Spinal cord (tissue), 9 donors: ENCODE measurements at regions not wholly inside any gene's neighbourhood (a gene's known extent, or its start where the extent isn't known, plus 50 kb on each side); places are given as distances from the start of the nearest gene placed in this dataset.
A peak's percentile ranks its signal among the peaks of the same experiment; 100 is the strongest.

Source experiments
- DNase-seq, 6 donors: peaks; one replicate each; pipeline versions ENCODE4 v3.0.0 to v3.0.0-alpha.2; 2013 to 2015; ENCODE audit warnings: low spot score in 6 of 6, low read depth in 4 of 6
- H3K27ac ChIP-seq: one replicate; pipeline ENCODE4 v1.5.1; 2013; ENCODE audit warnings: low read depth, low read length, control low read depth
- H3K27me3 ChIP-seq: one replicate; pipeline ENCODE4 v1.6.1; 2013; ENCODE audit warnings: low read length; ENCODE audit not compliant: control insufficient read depth, insufficient read depth
- H3K36me3 ChIP-seq: one replicate; pipeline ENCODE4 v1.6.1; 2013; ENCODE audit warnings: low read length; ENCODE audit not compliant: control insufficient read depth, insufficient read depth
- H3K4me1 ChIP-seq: one replicate; pipeline ENCODE4 v1.6.1; 2013; ENCODE audit warnings: low read length; ENCODE audit not compliant: control insufficient read depth, insufficient read depth
- H3K4me3 ChIP-seq: one replicate; pipeline ENCODE4 v1.5.1; 2013; ENCODE audit warnings: low read depth, low read length, control low read depth
- H3K9me3 ChIP-seq: one replicate; pipeline ENCODE4 v1.6.1; 2013; ENCODE audit warnings: low read length; ENCODE audit not compliant: control insufficient read depth, insufficient read depth
- WGBS: methylation state at CpG from one replicate; pipeline ENCODE4 v1.1.5; 2013; ENCODE audit warnings: missing lambda C conversion rate; ENCODE audit not compliant: insufficient coverage; 5-methylcytosine and 5-hydroxymethylcytosine counted together
- donor health status: healthy.

DNA sequence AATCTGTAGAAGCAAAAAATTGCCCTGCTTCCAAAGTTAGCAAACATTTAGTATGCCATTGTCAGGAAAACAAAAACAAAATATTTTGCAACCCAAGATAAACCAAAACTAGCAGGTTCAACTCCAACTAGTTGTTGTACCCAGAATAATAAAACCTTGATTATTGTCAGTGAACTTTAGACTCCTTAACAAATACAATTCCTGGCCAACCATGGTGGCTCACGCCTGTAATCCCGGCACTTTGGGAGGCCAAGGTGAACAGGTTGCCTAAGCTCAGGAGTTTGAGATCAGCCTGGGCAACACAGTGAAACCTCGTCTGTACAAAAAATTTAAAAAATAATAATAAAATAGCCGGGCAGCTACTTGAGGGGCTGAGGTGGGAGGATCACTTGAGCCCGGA, 53.6 kb upstream of the EPCAM start:
- Histone ChIP-seq H3K36me3 (no peaks in the 10 kb centered on the region), H3K27ac (no peak overlapping the region), H3K27me3 (no peaks in the 10 kb centered on the region), H3K9me3 (no peaks in the 10 kb centered on the region), H3K4me1 (peaks cover 15% of the 10 kb centered on the region), H3K4me3 (no peak overlapping the region)
- no CpG with 5 or more reads among the region's 5 CpGs for WGBS
- DNase-seq = no peak

DNA sequence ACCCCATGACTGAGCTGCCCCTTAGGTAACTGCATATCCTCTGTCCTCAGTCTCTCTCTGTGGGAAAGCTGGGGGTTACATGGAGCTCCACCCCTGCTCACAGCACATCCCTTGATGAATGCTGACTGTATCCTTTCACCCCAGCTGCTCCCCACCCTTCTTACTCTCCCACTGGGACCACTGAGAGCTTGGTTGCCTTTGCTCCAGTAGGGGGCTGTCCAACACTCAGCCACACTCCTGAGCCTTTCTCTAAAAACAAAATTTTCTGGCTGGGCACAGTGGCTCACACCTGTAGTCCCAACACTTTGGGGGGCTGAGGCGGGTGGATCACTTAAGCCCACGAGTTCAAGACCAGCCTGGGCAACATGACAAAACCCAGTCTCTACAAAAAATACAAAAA, 55.4 kb upstream of the EPCAM start:
- Histone ChIP-seq H3K36me3 (no peaks in the 10 kb centered on the region), H3K9me3 (no peaks in the 10 kb centered on the region), H3K4me1 (peaks cover 21% of the 10 kb centered on the region), H3K27ac (no peak overlapping the region), H3K27me3 (no peaks in the 10 kb centered on the region), H3K4me3 (no peak overlapping the region)
- no peak for DNase-seq
- no CpG with 5 or more reads among the region's 2 CpGs for WGBS

DNA sequence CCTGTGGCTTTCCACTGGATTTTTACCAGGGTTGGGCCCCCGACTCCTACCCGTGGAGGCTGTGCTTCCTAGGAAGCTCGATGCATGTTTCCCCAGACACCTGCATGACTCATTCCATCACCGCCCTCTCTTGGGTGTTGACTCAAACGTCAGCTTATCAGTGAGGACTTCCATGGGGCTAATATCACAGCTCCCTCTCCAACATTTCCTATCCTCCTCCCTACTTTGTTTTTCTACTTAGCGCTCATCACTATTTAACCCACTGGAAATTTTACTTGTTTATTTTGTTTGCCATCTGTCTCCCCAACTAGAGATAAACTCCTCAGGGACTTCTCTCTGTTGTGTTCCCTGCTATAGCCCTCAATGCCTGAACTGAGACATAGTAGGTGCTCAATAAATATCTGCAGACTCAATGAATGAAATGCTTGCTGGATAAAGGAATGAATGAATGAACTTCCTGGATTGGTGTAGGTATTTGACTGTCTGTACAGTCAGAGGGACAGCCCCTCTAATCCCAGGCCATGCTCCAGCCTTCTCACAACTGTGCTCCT, 55.9 kb upstream of the EPCAM start:
- Histone ChIP-seq H3K4me3 (no peak overlapping the region), H3K27ac (no peak overlapping the region), H3K9me3 (no peaks in the 10 kb centered on the region), H3K4me1 (peaks cover 21% of the 10 kb centered on the region), H3K36me3 (no peaks in the 10 kb centered on the region), H3K27me3 (no peaks in the 10 kb centered on the region)
- DNase-seq = no peak
- 77% methylated on average over 5 of the region's 6 CpGs for WGBS

DNA sequence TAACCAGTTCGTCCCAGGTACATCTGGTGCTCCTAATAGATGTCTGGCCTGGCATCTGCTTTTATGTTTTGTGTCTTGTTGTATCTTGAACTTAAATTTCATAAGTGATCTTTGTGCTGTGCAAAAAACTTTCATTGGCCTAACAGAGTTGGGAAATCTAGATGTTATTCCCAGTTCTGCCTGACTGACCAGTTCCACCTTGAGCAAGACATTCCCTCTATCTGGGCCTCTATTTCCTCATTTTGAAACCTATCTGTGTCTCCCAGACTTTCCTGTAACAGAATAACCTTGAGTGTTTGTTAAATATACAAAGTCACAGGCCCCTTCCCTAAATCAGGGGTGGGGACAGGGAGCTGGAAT, 56.6 kb upstream of the EPCAM start:
- Histone ChIP-seq H3K27me3 (no peaks in the 10 kb centered on the region), H3K27ac (peak overlapping the region; percentile 88), H3K4me1 (peaks cover 21% of the 10 kb centered on the region), H3K36me3 (no peaks in the 10 kb centered on the region), H3K9me3 (no peaks in the 10 kb centered on the region), H3K4me3 (no peak overlapping the region)
- DNase-seq = no peak
- WGBS = 100% methylated on average over 1 of the region's 1 CpG

DNA sequence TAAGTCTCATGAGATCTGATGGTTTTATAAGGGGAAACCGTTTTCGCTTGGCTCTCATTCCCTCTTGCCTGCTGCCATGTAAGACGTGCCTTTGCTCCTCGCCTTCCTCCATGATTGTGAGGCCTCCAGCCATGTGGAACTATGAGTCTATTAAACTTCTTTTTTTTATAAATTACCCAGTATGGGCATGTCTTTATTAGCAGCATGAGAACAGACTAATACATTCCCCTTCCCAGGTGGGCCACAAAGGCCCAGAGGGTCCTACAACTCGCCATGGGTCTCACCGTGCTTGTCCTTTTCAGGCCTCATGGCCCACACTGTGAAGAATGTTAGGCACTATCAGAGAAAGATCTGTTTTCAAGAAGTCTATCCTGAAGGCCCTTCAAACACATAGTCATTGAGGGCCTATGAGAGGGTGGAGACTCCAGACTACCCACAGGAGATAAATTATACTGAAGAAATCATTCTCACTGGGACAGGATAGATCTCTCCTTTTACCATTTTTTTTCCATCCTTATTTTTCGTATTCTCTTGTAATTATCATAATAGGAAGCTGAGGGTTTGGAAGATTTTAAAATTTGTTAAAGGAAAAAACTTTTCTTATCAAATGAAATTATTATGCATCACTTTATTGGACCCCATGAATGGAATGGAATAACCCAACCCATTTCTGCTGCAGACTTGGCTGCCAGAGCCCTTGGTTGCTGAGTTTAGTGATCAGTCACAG, 57.2 kb upstream of the EPCAM start:
- Histone ChIP-seq H3K36me3 (no peaks in the 10 kb centered on the region), H3K27me3 (no peaks in the 10 kb centered on the region), H3K9me3 (no peaks in the 10 kb centered on the region), H3K4me3 (no peak overlapping the region), H3K27ac (peak overlapping the region; percentile 88), H3K4me1 (peaks cover 21% of the 10 kb centered on the region)
- WGBS = no CpG with 5 or more reads among the region's 7 CpGs
- no peak for DNase-seq

DNA sequence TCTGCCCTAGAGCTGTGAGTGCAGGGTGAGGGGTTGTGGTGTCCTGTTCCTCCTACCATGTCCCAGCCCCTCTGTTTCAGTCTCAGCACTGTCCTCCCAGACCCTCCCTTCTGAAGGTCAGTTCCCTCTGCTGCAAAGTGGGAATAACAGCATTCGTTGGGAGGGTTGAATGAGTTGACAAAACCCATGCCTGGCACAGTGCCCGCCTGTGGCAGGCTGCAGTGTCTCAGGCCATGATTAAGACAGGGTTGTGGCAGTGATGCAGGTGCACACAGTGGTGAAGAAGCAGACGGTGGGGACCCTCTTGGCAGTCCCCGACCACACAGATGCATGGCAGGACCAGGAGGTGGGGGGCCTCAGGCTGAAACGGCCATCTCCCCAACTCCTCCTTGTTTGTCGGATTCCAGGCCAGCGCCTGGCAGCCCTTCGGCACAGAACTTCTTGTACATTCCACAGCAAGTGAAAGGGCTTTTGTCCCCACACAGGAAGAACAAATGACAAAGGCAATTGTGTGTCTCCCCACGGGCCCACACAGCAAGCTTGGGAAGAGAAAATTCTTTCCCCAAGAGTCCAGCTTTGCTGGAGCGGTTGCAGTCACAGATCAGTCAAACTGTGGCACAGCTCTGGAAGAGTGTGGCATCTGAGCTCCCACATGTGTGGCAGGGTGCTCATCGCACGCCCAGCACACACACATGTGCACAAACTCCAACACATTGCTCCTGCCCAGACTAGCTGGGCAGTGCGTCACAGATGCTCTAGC, 58.1 kb upstream of the EPCAM start:
- Histone ChIP-seq H3K36me3 (no peaks in the 10 kb centered on the region), H3K27ac (peak overlapping the region; percentile 88), H3K9me3 (no peaks in the 10 kb centered on the region), H3K4me3 (no peak overlapping the region), H3K27me3 (no peaks in the 10 kb centered on the region), H3K4me1 (peaks cover 26% of the 10 kb centered on the region)
- peak in 4 of 6 donors; percentile 45 to 80 (median 60) for DNase-seq
- WGBS = 20% methylated on average over 12 of the region's 13 CpGs

DNA sequence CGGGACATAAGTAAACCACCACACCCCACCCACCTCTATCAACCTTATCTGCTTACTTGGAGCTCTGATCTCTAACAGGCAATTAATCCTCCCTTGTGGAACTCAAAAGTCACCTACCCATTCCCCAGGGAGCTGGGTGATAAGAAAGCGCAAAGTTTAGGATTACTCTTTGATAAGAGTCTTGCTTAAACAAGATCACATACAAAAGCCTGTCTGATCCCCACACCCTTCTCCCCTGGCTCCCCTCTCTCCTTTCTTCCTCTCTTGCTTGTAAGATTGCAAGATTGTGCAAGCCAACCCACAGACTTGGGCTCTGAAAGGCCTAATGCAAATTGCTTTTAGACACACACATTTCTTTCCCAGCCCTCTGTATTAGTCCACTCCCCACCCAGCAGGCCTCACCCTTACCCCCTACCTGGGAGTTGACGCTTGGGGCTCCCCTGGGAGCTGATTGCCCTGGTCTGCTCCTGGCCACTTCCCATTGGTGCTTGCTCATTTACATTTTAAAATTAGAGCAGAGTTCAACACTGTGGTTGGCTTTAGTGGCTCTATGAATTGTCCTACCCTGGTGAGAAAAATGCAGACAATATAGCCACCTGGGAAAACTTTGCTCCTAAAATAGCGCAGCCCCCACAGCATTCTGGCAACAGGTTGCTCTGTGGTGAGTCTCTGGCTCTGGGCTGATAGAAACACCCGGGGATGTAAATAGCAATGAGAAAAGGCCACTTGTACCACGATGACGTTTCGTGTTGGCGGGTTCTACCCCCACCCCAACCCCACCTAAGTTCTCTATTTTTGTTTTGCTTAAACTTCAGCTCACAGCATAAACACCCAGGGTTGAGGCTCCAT, 58.9 kb upstream of the EPCAM start:
- Histone ChIP-seq H3K9me3 (no peaks in the 10 kb centered on the region), H3K4me3 (no peak overlapping the region), H3K27ac (peak overlapping the region; percentile 88), H3K4me1 (peaks cover 27% of the 10 kb centered on the region), H3K27me3 (no peaks in the 10 kb centered on the region), H3K36me3 (no peaks in the 10 kb centered on the region)
- 36% methylated on average over 3 of the region's 9 CpGs for WGBS
- no peak for DNase-seq

DNA sequence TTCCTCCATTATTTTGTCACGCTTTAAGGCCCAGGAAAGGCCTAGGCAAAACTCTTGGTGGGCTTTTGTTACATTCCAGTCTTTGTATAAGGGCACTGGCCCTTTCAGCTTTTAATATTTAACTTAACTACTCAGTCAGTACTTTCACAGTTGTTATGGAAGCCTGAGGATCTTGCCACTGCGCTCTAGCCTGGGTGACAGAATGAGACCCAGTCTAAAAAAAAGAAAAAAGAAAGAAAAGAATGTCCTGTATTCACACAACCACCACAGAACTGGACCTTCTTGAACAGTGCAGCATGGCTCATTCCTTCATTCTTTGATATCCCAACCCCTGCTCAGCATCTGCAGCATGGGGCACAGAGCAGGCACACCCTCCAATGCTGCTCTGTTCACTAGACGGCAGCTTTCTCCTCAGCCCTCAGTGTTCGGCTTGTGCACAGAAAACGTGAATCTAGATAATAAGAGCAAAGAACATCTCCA, 59.6 kb upstream of the EPCAM start:
- H3K4me3 ChIP-seq = no peak overlapping the region
- WGBS = 63% methylated on average over 3 of the region's 5 CpGs
- H3K4me1 ChIP-seq = peaks cover 27% of the 10 kb centered on the region

DNA sequence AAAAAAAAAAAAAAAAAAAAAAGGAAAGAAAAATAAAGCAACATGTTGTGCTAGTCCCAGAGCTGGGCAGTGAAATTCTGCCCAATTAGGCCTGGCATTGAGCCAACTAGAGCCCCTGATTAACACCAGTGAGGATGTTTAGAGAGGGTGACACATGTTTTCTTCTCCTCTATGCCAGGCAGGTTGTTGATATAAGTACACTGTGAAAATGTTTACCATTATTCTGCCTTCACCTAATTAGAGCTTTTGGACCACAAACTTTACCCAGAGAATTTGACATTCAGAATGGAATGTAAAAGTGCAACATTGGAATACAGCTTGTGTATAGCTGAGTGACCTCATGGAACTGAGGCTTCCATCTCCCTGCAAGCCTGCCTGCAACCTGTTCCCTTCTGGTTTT, 62.0 kb upstream of the EPCAM start:
- Histone ChIP-seq H3K9me3 (no peaks in the 10 kb centered on the region), H3K4me1 (peaks cover 27% of the 10 kb centered on the region), H3K36me3 (no peaks in the 10 kb centered on the region), H3K4me3 (no peak overlapping the region), H3K27me3 (no peaks in the 10 kb centered on the region), H3K27ac (peak overlapping the region; percentile 19)
- DNase-seq = peak in 2 of 6 donors; percentile 67 to 84

More for the DNA sequence above, 59.6 kb upstream of the EPCAM start:
- no peak for DNase-seq
- H3K27ac ChIP-seq = peak overlapping the region; percentile 88
- no peaks in the 10 kb centered on the region for H3K27me3 ChIP-seq
- no peaks in the 10 kb centered on the region for H3K36me3 ChIP-seq
- H3K9me3 ChIP-seq = no peaks in the 10 kb centered on the region
